Kidney (tissue), 13 donors: ENCODE measurements at regions not wholly inside any gene's neighbourhood (a gene's known extent, or its start where the extent isn't known, plus 50 kb on each side); places are given as distances from the start of the nearest gene placed in this dataset.

Experiments used
- DNase-seq, 5 donors: peaks; one replicate each; pipeline ENCODE4 v3.0.0-alpha.2; 2013 to 2020
- FAIRE-seq: peaks from 2 replicates; lab custom pipeline; 2012; peaks lifted over from hg19 to GRCh38; lab: Jason Lieb, UNC
- H3K27ac ChIP-seq, 2 donors: one replicate each; pipeline ENCODE4 v1.7.0; 2013; ENCODE audit warnings: low read depth in 2 of 2, low read length in 2 of 2, inconsistent platforms in 1 of 2
- H3K27me3 ChIP-seq: one replicate; pipeline ENCODE4 v1.7.1; 2013; ENCODE audit warnings: low read length, inconsistent platforms; ENCODE audit not compliant: control insufficient read depth, insufficient read depth
- H3K36me3 ChIP-seq, 3 donors: one replicate each; pipeline versions ENCODE4 v1.7.0 to v1.7.1; 2013; ENCODE audit warnings: low read length in 3 of 3, control low read depth in 1 of 3, inconsistent platforms in 1 of 3; ENCODE audit not compliant: insufficient read depth in 3 of 3, control insufficient read depth in 2 of 3
- H3K4me1 ChIP-seq, 3 donors: one replicate each; pipeline versions ENCODE4 v1.7.0 to v1.7.1; 2013; ENCODE audit warnings: low read length in 3 of 3, inconsistent platforms in 1 of 3, low read depth in 1 of 3; ENCODE audit not compliant: control insufficient read depth in 2 of 3, insufficient read depth in 2 of 3
- H3K4me3 ChIP-seq, 3 donors: one replicate each; pipeline versions ENCODE4 v1.7.0 to v1.8.1; 2013; ENCODE audit warnings: low read length in 3 of 3, control low read depth in 1 of 3, inconsistent platforms in 1 of 3
- H3K9ac ChIP-seq, 3 donors: one replicate each; pipeline versions ENCODE4 v1.7.0 to v1.7.1; 2013; ENCODE audit warnings: low read length in 3 of 3, control low read depth in 1 of 3, inconsistent platforms in 1 of 3
- H3K9me3 ChIP-seq, 3 donors: one replicate each; pipeline versions ENCODE4 v1.7.0 to v1.7.1; 2013; ENCODE audit warnings: low read length in 3 of 3, control low read depth in 1 of 3, inconsistent platforms in 1 of 3; ENCODE audit not compliant: control insufficient read depth in 2 of 3, insufficient read depth in 1 of 3
- intact Hi-C: fragments of 100-400 bp; cut with DNase I; formaldehyde crosslinking; loops from one replicate; pipeline ENCODE4 v1.11.1; 2022
- TF ChIP-seq, protein P1 (sequence below): IDR thresholded peaks from 3 replicates; pipeline ENCODE4 v1.5.1; 2012; ENCODE audit warnings: mild to moderate bottlenecking, moderate library complexity, borderline replicate concordance; ENCODE audit not compliant: insufficient read depth; ENCODE audit errors: extremely low read depth
- donor health status: control.
- donor health status: control.
- donor health status: control.
- donor health status: control.
- donor health status: control.
- donor health status: DM: yes; HTN: yes; CAD: no.
- donor health status: Normal renal cell carcinoma (clear cell type).

DNA sequence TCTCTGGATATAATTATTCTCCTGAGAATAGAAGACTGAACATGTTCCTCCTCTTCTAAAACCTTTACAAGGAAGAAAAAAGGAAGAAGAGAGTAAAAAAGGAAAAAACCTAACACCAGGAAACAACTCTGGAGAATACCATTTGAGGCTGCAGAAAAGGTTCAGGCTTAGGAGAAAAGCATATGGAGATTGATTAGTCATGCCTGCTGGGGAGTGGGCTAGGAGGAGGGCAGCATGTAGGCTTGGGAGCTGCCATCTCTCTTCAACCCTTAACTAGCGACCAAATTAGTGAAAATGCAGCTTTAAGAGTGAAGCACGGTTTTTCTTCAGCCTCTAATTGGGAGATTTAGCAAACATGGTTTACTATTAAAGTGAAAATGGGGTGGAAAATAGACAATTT, 273.0 kb upstream of the CRY1 start:
- no peaks in the 10 kb centered on the region for H3K4me1 ChIP-seq
- no peaks in the 10 kb centered on the region for H3K27me3 ChIP-seq
- no peak overlapping the region for H3K4me3 ChIP-seq
- H3K9ac ChIP-seq = no peak overlapping the region
- intact Hi-C loops = no loop called here
- H3K9me3 ChIP-seq = no peaks in the 10 kb centered on the region
- no peak overlapping the region for H3K27ac ChIP-seq
- no peak for FAIRE-seq
- no peaks in the 10 kb centered on the region for H3K36me3 ChIP-seq
- TF ChIP-seq, protein P1, sequence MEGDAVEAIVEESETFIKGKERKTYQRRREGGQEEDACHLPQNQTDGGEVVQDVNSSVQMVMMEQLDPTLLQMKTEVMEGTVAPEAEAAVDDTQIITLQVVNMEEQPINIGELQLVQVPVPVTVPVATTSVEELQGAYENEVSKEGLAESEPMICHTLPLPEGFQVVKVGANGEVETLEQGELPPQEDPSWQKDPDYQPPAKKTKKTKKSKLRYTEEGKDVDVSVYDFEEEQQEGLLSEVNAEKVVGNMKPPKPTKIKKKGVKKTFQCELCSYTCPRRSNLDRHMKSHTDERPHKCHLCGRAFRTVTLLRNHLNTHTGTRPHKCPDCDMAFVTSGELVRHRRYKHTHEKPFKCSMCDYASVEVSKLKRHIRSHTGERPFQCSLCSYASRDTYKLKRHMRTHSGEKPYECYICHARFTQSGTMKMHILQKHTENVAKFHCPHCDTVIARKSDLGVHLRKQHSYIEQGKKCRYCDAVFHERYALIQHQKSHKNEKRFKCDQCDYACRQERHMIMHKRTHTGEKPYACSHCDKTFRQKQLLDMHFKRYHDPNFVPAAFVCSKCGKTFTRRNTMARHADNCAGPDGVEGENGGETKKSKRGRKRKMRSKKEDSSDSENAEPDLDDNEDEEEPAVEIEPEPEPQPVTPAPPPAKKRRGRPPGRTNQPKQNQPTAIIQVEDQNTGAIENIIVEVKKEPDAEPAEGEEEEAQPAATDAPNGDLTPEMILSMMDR = no peak
- no peak for DNase-seq

- DNase-seq (no peak), FAIRE-seq (no peak)
- Histone ChIP-seq H3K9me3 (no peaks in the 10 kb centered on the region), H3K4me3 (no peak overlapping the region), H3K9ac (no peak overlapping the region), H3K4me1 (no peaks in the 10 kb centered on the region), H3K36me3 (no peaks in the 10 kb centered on the region), H3K27ac (no peak overlapping the region), H3K27me3 (no peaks in the 10 kb centered on the region)
- TF ChIP-seq, protein P1 = no peak
- intact Hi-C loops = no loop called here
Measured at GRCh38 chr12:107368586-107368985, 275.2 kb upstream of the CRY1 start.

- TF ChIP-seq, protein P1 = no peak
- Histone ChIP-seq H3K36me3 (no peaks in the 10 kb centered on the region), H3K27me3 (no peaks in the 10 kb centered on the region), H3K4me1 (no peaks in the 10 kb centered on the region), H3K9ac (no peak overlapping the region), H3K9me3 (no peaks in the 10 kb centered on the region), H3K4me3 (no peak overlapping the region), H3K27ac (no peak overlapping the region)
- intact Hi-C loops = no loop called here
- FAIRE-seq (no peak), DNase-seq (no peak)
Measured at GRCh38 chr12:107369006-107369405, 275.7 kb upstream of the CRY1 start.

DNA sequence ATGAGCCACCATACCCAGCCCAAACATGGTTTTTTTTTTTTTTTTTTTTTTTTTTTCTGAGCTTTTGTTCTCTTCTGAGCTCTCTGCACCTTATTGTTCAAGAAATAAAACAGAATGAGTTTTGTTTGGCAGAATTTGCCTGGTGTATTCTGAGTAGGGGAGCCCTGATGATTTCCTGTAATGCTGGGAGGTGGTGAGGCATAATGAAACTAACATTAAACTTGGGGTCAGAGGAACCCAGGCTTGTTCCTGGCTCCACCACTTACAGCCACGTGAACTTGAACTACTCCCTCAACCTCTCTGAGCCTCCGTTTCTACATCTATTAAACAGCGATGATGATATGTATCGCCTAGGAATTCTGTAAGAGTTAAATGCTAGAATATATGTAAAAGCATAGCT, 276.3 kb upstream of the CRY1 start:
- Histone ChIP-seq H3K4me1 (no peaks in the 10 kb centered on the region), H3K27me3 (no peaks in the 10 kb centered on the region), H3K27ac (no peak overlapping the region), H3K36me3 (no peaks in the 10 kb centered on the region), H3K4me3 (no peak overlapping the region), H3K9me3 (no peaks in the 10 kb centered on the region), H3K9ac (no peak overlapping the region)
- TF ChIP-seq, protein P1 = no peak
- no peak for FAIRE-seq
- DNase-seq = no peak
- intact Hi-C loops = no loop called here
